Gastrocnemius medialis (tissue), 4 donors: ENCODE measurements at regions not wholly inside any gene's neighbourhood (a gene's known extent, or its start where the extent isn't known, plus 50 kb on each side); places are given as distances from the start of the nearest gene placed in this dataset.

Source experiments
- CTCF ChIP-seq, 5 experiments: fragments of 450-650 bp in 3 of 5; fragments of 200-600 bp in 2 of 5; sonication (generic) in 2 of 5; IDR thresholded peaks in 4 of 5; conservative IDR thresholded peaks in 1 of 5; 1 replicate in 4 of 5; 2 replicates in 1 of 5; pipeline ENCODE4 v1.5.1; 2016 to 2019; ENCODE audit warnings: antibody characterized with exemption in 5 of 5, mild to moderate bottlenecking in 3 of 5, moderate library complexity in 3 of 5
- POLR2A ChIP-seq, 2 donors: fragments of 450-650 bp; IDR thresholded peaks; one replicate each; pipeline ENCODE4 v1.6.1; 2017; ENCODE audit warnings: antibody characterized with exemption in 2 of 2, mild to moderate bottlenecking in 2 of 2, moderate library complexity in 2 of 2

DNA sequence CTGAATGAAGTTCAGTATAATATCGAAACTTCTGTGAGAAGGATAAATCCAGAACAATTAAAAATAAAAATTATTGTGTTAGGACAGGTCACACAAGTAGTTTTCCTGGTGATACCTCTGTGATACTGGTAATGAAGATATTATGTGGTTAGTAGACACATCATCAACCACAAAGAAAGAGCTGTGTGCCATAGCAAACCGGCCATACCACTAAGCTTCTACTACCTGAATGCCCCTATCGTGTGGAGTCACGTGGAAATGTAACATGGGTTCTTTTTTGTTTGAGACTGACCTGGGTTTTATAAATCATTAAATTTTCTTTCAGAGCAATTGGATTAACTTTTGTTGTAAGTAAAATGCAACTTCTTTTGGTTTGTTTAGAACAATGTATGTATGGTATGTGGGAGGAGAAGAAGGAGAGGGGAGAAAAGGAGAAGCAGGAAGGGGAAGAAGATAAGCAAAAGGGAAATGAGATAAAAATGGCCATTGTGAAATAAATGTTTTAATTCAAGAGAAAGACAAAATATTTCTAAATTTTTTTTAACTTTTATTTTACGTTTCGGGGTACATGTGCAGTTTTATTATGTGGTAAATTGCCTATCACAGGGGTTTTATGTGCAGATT lies 58.2 kb upstream of the LRRC8B start:
- TF ChIP-seq CTCF (IDR thresholded peaks at IDR 0.05 in 4 of 5, conservative IDR thresholded peaks at IDR 0.05 in 1 of 5) (no peak), POLR2A (IDR thresholded peaks at IDR 0.05) (no peak)
